HepG2 (cell line): ENCODE measurements at regions not wholly inside any gene's neighbourhood (a gene's known extent, or its start where the extent isn't known, plus 50 kb on each side); places are given as distances from the start of the nearest gene placed in this dataset.

ENCODE experiments used
- ATAC-seq: fragments of 200-7000 bp; cut with Tn5 transposase; 3 replicates; pipeline ENCODE4 v1.9.1; 2020; ENCODE audit warnings: mild to moderate bottlenecking, moderate library complexity
- BruUV-seq: library from RNA; stranded (reverse); fragments of 400-500 nt; replicated peaks from 2 replicates; lab custom pipeline; 2021; lab: Mats Ljungman, UMichigan
- CTCF ChIA-PET: fragments of 300-600 bp; formaldehyde crosslinking; extraction: SDS; loops from one replicate; lab custom pipeline; 2021; ENCODE audit warnings: low total read pairs, inconsistent platforms, low intra/inter-chr PET ratio; lab: Yijun Ruan, JAX
- POLR2A ChIA-PET: fragments of 350-600 bp; sonication (Branson Sonifier 250); formaldehyde crosslinking; loops from one replicate; lab custom pipeline; 2020; ENCODE audit warnings: antibody characterized with exemption, inconsistent platforms; lab: Yijun Ruan, JAX
- DNase-seq: peaks from one replicate; pipeline ENCODE4 v3.0.0-alpha.2; 2015; ENCODE audit warnings: low spot score
- FAIRE-seq: peaks from 3 replicates; lab custom pipeline; 2011; peaks lifted over from hg19 to GRCh38; lab: Jason Lieb, UNC
- H2AFZ ChIP-seq: one replicate; pipeline ENCODE4 v1.6.1; 2011; ENCODE audit warnings: low read length, inconsistent platforms
- H3K27ac ChIP-seq: fragments of 300-600 bp; 3 replicates; pipeline ENCODE4 v1.8.0; 2011; ENCODE audit warnings: mixed run types, mild to moderate bottlenecking, mixed read lengths, low read length, inconsistent platforms; ENCODE audit not compliant: insufficient read depth; ENCODE audit errors: extremely low read length
- H3K27me3 ChIP-seq, 2 experiments: fragments of 200-600 bp in 1 of 2; 2 replicates in 1 of 2; 3 replicates in 1 of 2; pipeline versions ENCODE4 v1.6.0 to v1.8.0; 2011; ENCODE audit warnings: low read length in 2 of 2, mild to moderate bottlenecking in 2 of 2, moderate library complexity in 2 of 2, inconsistent platforms in 1 of 2; ENCODE audit not compliant: insufficient read depth in 2 of 2, control insufficient read depth in 1 of 2
- H3K36me3 ChIP-seq, 2 experiments: fragments of 200-600 bp in 1 of 2; replicated peaks in 1 of 2; 2 replicates in 1 of 2; 3 replicates in 1 of 2; pipeline versions ENCODE4 v1.5.1 to v1.8.0; 2011; ENCODE audit warnings: low read length in 2 of 2, inconsistent platforms in 1 of 2; ENCODE audit not compliant: insufficient read depth in 2 of 2, control insufficient read depth in 1 of 2
- H3K4me1 ChIP-seq: 2 replicates; pipeline ENCODE4 v1.5.1; 2012; ENCODE audit warnings: low read length, inconsistent platforms; ENCODE audit not compliant: insufficient read depth
- H3K4me2 ChIP-seq: 2 replicates; pipeline ENCODE4 v1.6.0; 2011; ENCODE audit warnings: low read depth, low read length, inconsistent platforms
- H3K4me3 ChIP-seq, 3 experiments: fragments of 200-600 bp in 1 of 3; sonication (generic), shearing (Covaris generic) in 1 of 3; replicated peaks in 1 of 3; 2 replicates each; pipeline ENCODE4 v1.5.1; 2011 to 2016; ENCODE audit warnings: low read length in 3 of 3, inconsistent platforms in 2 of 3, low read depth in 2 of 3, mild to moderate bottlenecking in 2 of 3, control low read depth in 1 of 3, mixed read lengths in 1 of 3; ENCODE audit not compliant: insufficient read depth in 1 of 3
- H3K79me2 ChIP-seq: one replicate; pipeline ENCODE4 v1.6.1; 2011; ENCODE audit warnings: low read length, inconsistent platforms; ENCODE audit not compliant: insufficient read depth
- H3K9ac ChIP-seq: 2 replicates; pipeline ENCODE4 v1.6.0; 2011; ENCODE audit warnings: mild to moderate bottlenecking, low read depth, low read length, inconsistent platforms; ENCODE audit not compliant: insufficient read depth
- H3K9me3 ChIP-seq: 2 replicates; pipeline ENCODE4 v1.5.1; 2012; ENCODE audit warnings: mild to moderate bottlenecking, low read length
- H4K20me1 ChIP-seq: 2 replicates; pipeline ENCODE4 v1.6.0; 2011; ENCODE audit warnings: inconsistent platforms, mild to moderate bottlenecking, low read length, moderate library complexity; ENCODE audit not compliant: insufficient read depth
- CBX1 ChIP-seq: IDR thresholded peaks from one replicate; pipeline ENCODE4 v1.6.1; 2016; ENCODE audit warnings: antibody characterized with exemption, low read depth
- DNMT1 ChIP-seq: sonication (generic); formaldehyde crosslinking; IDR thresholded peaks from 2 replicates; pipeline ENCODE4 v1.5.1; 2020; ENCODE audit warnings: mild to moderate bottlenecking, missing genetic modification reagents
- DR1 ChIP-seq: sonication (generic); formaldehyde crosslinking; IDR thresholded peaks from 2 replicates; pipeline ENCODE4 v1.8.0; 2021; ENCODE audit warnings: mild to moderate bottlenecking, missing genetic modification reagents, inconsistent platforms
- GPN1 ChIP-seq: sonication (generic); formaldehyde crosslinking; IDR thresholded peaks from 2 replicates; pipeline ENCODE4 v1.5.1; 2020; ENCODE audit warnings: missing genetic modification reagents, borderline replicate concordance
- HMGA1 ChIP-seq: sonication (generic); formaldehyde crosslinking; conservative IDR thresholded peaks from 2 replicates; pipeline ENCODE4 v1.4.0; 2020; ENCODE audit warnings: missing genetic modification reagents
- LBX2 ChIP-seq: sonication (generic); formaldehyde crosslinking; IDR thresholded peaks from 2 replicates; pipeline ENCODE4 v1.5.0; 2020; ENCODE audit warnings: missing genetic modification reagents, mild to moderate bottlenecking, borderline replicate concordance
- MAF1 ChIP-seq: sonication (generic); formaldehyde crosslinking; IDR thresholded peaks from 2 replicates; pipeline ENCODE4 v1.5.0; 2020; ENCODE audit warnings: missing genetic modification reagents, borderline replicate concordance
- MED13 ChIP-seq: sonication (generic); formaldehyde crosslinking; IDR thresholded peaks from 2 replicates; pipeline ENCODE4 v1.5.0; 2020; ENCODE audit warnings: missing genetic modification reagents
- SOX6 ChIP-seq, 2 experiments: fragments of 450-650 bp in 1 of 2; sonication (generic) in 1 of 2; formaldehyde crosslinking in 1 of 2; IDR thresholded peaks; 2 replicates each; pipeline versions ENCODE4 v1.4.0 to v1.6.1; 2017 to 2020; ENCODE audit warnings: antibody characterized with exemption in 1 of 2, mild to moderate bottlenecking in 1 of 2, missing genetic modification reagents in 1 of 2
- ZFP90 ChIP-seq: sonication (generic); formaldehyde crosslinking; IDR thresholded peaks from 2 replicates; pipeline ENCODE4 v1.8.0; 2022; ENCODE audit warnings: missing genetic modification reagents, mild to moderate bottlenecking, inconsistent platforms, borderline replicate concordance
- ZNF264 ChIP-seq: sonication (generic); formaldehyde crosslinking; IDR thresholded peaks from 2 replicates; pipeline ENCODE4 v1.4.0; 2020; ENCODE audit warnings: missing genetic modification reagents
- ZNF335 ChIP-seq: sonication (generic); formaldehyde crosslinking; IDR thresholded peaks from 2 replicates; pipeline ENCODE4 v1.4.0; 2020; ENCODE audit warnings: missing genetic modification reagents
- ZNF557 ChIP-seq: sonication (generic); formaldehyde crosslinking; IDR thresholded peaks from 2 replicates; pipeline ENCODE4 v1.4.0; 2020; ENCODE audit warnings: missing genetic modification reagents
- WGBS: methylation state at CpG from one replicate; pipeline ENCODE4 v1.1.6; 2017; ENCODE audit warnings: low lambda C conversion rate; 5-methylcytosine and 5-hydroxymethylcytosine counted together
- in situ Hi-C: cut with HindIII; loops from 2 replicates; pipeline ENCODE4 v1.10.0; 2017; ENCODE audit warnings: low pct_unique_long_range_greater_than_20kb; ENCODE audit not compliant: extremely low pct_ligation_motif_present
- intact Hi-C: fragments of 100-400 bp; cut with micrococcal nuclease; formaldehyde crosslinking; loops from one replicate; pipeline ENCODE4 v1.10.0; 2022; ENCODE audit not compliant: unreplicated experiment
- TF ChIP-seq, protein P1 (sequence below): sonication (generic); formaldehyde crosslinking; IDR thresholded peaks from 2 replicates; pipeline ENCODE4 v1.4.0; 2020; ENCODE audit warnings: mild to moderate bottlenecking, missing genetic modification reagents

GRCh38 chr5:174187001-174187400, 141.5 kb downstream of the NSG2 start:
- DNase-seq = no peak
- POLR2A ChIA-PET = no interaction called here
- Histone ChIP-seq H3K4me1 (no peaks in the 10 kb centered on the region), H3K36me3 (no peaks in the 10 kb centered on the region), H4K20me1 (no peaks in the 10 kb centered on the region), H3K9ac (no peak overlapping the region), H3K27ac (no peak overlapping the region), H3K27me3 (peaks cover 0 to 7% of the 10 kb centered on the region in 2 experiments; a peak in 1 of 5 replicates), H2AFZ (no peak overlapping the region), H3K79me2 (no peaks in the 10 kb centered on the region)
- in situ Hi-C loops = no loop called here
- intact Hi-C loops = no loop called here
- TF ChIP-seq GPN1 = no peak
- no peak for TF ChIP-seq DR1 (CRISPR knock-in tag)
- no peak for TF ChIP-seq HMGA1 (CRISPR knock-in tag)
- no peak for TF ChIP-seq LBX2 (CRISPR knock-in tag)
- no peak for TF ChIP-seq DNMT1 (CRISPR knock-in tag)
- TF ChIP-seq ZNF557 (CRISPR knock-in tag) = no peak
- TF ChIP-seq SOX6 (IDR thresholded peaks at IDR 0.05) = no peak
- TF ChIP-seq SOX6 (CRISPR knock-in tag; IDR thresholded peaks at IDR 0.05) = no peak
- TF ChIP-seq, protein P1, sequence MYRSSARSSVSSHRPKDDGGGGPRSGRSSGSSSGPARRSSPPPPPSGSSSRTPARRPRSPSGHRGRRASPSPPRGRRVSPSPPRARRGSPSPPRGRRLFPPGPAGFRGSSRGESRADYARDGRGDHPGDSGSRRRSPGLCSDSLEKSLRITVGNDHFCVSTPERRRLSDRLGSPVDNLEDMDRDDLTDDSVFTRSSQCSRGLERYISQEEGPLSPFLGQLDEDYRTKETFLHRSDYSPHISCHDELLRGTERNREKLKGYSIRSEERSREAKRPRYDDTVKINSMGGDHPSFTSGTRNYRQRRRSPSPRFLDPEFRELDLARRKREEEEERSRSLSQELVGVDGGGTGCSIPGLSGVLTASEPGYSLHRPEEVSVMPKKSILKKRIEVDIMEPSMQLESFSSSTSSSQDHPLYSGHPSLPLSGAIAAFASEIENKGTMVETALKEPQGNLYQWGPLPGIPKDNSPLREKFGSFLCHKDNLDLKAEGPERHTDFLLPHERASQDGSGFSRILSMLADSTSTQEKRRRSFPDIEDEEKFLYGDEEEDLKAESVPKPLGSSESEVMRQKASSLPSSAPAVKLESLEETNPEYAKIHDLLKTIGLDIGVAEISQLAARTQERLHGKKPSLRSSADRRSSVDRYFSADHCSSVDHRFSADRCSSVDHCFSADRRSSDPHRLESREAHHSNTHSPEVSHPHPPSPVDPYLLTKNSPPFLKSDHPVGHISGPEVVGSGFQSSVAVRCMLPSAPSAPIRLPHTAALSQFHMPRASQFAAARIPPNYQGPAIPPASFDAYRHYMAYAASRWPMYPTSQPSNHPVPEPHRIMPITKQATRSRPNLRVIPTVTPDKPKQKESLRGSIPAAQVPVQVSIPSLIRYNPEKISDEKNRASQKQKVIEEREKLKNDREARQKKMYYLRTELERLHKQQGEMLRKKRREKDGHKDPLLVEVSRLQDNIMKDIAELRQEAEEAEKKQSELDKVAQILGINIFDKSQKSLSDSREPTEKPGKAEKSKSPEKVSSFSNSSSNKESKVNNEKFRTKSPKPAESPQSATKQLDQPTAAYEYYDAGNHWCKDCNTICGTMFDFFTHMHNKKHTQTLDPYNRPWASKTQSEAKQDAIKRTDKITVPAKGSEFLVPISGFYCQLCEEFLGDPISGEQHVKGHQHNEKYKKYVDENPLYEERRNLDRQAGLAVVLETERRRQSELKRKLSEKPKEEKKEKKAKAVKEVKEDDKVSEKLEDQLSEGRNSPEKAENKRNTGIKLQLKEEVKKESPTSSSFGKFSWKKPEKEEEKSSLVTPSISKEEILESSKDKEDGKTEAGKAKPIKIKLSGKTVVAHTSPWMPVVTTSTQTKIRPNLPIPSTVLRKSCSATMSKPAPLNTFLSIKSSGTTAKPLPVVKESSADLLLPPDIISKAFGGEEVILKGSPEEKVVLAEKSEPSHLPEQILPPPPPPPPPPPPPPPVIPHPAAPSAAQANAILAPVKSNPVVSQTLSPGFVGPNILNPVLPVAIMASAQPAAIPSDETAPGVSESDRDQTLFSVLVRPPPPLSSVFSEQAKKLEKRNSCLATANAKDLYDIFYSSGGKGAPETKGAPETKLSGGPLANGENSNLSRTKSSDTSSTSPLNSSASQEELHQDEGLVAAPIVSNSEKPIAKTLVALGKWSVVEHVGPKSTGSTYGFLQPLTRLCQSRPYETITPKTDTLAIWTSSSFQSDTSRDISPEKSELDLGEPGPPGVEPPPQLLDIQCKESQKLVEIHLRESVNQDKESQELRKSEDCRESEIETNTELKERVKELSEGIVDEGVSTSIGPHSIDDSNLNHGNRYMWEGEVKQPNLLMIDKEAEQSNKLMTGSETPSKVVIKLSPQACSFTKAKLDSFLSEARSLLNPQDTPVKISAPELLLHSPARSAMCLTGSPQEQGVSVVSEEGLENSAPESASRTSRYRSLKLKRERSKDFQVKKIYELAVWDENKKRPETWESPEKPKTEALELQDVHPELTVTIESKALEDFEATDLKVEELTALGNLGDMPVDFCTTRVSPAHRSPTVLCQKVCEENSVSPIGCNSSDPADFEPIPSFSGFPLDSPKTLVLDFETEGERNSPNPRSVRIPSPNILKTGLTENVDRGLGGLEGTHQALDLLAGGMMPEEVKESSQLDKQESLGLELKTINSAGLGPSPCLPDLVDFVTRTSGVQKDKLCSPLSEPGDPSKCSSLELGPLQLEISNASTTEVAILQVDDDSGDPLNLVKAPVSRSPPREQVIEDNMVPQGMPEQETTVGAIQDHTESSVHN = no peak
- no peak for TF ChIP-seq ZNF335 (CRISPR knock-in tag)
- no peak for TF ChIP-seq ZFP90
- no peak for TF ChIP-seq CBX1
- TF ChIP-seq ZNF264 (CRISPR knock-in tag) = no peak
- TF ChIP-seq MED13 (CRISPR knock-in tag) = no peak
- TF ChIP-seq MAF1 (CRISPR knock-in tag) = no peak
- TF ChIP-seq, all 625 proteins: peak for 0
- no peak for ATAC-seq
- Histone ChIP-seq H3K4me3 (no peak overlapping the region), H3K4me2 (no peak overlapping the region), H3K9me3 (no peaks in the 10 kb centered on the region)
- CTCF ChIA-PET = no interaction called here
- no TSS peak for BruUV-seq
- no peak for FAIRE-seq
- WGBS = 60% methylated on average over 7 of the region's 7 CpGs
